GM12878 (cell line): ENCODE measurements at regions not wholly inside any gene's neighbourhood (a gene's known extent, or its start where the extent isn't known, plus 50 kb on each side); places are given as distances from the start of the nearest gene placed in this dataset.

Source experiments
- ATAC-seq: fragments of 200-7000 bp; cut with Tn5 transposase; 3 replicates; pipeline ENCODE4 v1.9.1; 2020; ENCODE audit warnings: mild to moderate bottlenecking, moderate library complexity
- BruUV-seq: library from RNA; stranded (reverse); fragments of 400-500 nt; replicated peaks from 2 replicates; lab custom pipeline; 2021; lab: Mats Ljungman, UMichigan
- CTCF ChIA-PET: fragments of 300-600 bp; sonication (Branson Sonifier 250); formaldehyde crosslinking; extraction: SDS; loops from one replicate; lab custom pipeline; 2021; ENCODE audit warnings: inconsistent platforms; lab: Yijun Ruan, JAX
- POLR2A ChIA-PET: fragments of 350-600 bp; formaldehyde crosslinking; extraction: SDS; loops from one replicate; lab custom pipeline; 2021; ENCODE audit warnings: inconsistent platforms; lab: Charles Lee
- RAD21 ChIA-PET: fragments of 300-600 bp; sonication (Branson Sonifier 250); formaldehyde crosslinking; loops from one replicate; lab custom pipeline; 2023; ENCODE audit warnings: antibody characterized with exemption; ENCODE audit not compliant: unreplicated experiment; lab: Charles Lee
- SMC1A ChIA-PET: fragments of 300-600 bp; sonication (Branson Sonifier 250); formaldehyde crosslinking; loops from one replicate; lab custom pipeline; 2023; ENCODE audit not compliant: unreplicated experiment, uncharacterized antibody; lab: Charles Lee
- DNase-seq: peaks from one replicate; pipeline ENCODE4 v3.0.0-alpha.2; 2011; ENCODE audit warnings: low read depth, low spot score
- FAIRE-seq: peaks from 3 replicates; lab custom pipeline; 2011; peaks lifted over from hg19 to GRCh38; lab: Jason Lieb, UNC
- H2AFZ ChIP-seq: 2 replicates; pipeline ENCODE4 v1.6.0; 2011; ENCODE audit warnings: low read depth, low read length, control low read depth; ENCODE audit not compliant: control insufficient read depth
- H3K27ac ChIP-seq: 2 replicates; pipeline ENCODE4 v1.5.1; 2011; ENCODE audit warnings: control low read depth; ENCODE audit not compliant: control insufficient read depth, insufficient read depth
- H3K27me3 ChIP-seq, 2 experiments: replicated peaks in 1 of 2; 2 replicates each; pipeline versions ENCODE4 v1.6.0 to v1.6.1; 2011; ENCODE audit warnings: low read length in 1 of 2; ENCODE audit not compliant: control insufficient read depth in 2 of 2, insufficient read depth in 2 of 2
- H3K36me3 ChIP-seq, 2 experiments: 2 replicates each; pipeline ENCODE4 v1.5.1; 2011; ENCODE audit warnings: low read length in 1 of 2; ENCODE audit not compliant: control insufficient read depth in 2 of 2, insufficient read depth in 2 of 2
- H3K4me1 ChIP-seq: 2 replicates; pipeline ENCODE4 v1.6.1; 2011; ENCODE audit warnings: mild to moderate bottlenecking, low read length, moderate library complexity, mixed read lengths; ENCODE audit not compliant: control insufficient read depth, insufficient read depth
- H3K4me2 ChIP-seq: 2 replicates; pipeline ENCODE4 v1.6.0; 2011; ENCODE audit warnings: control low read depth; ENCODE audit not compliant: control insufficient read depth, insufficient read depth
- H3K4me3 ChIP-seq: fragments of 200-600 bp; sonication (generic); 2 replicates; pipeline ENCODE4 v1.5.1; 2016
- H3K79me2 ChIP-seq: 2 replicates; pipeline ENCODE4 v1.6.0; 2011; ENCODE audit warnings: low read length; ENCODE audit not compliant: control insufficient read depth, insufficient read depth
- H3K9ac ChIP-seq: 2 replicates; pipeline ENCODE4 v1.8.0; 2011; ENCODE audit warnings: low read length, control low read depth, mixed read lengths; ENCODE audit not compliant: control insufficient read depth, insufficient read depth
- H3K9me3 ChIP-seq: replicated peaks from 3 replicates; pipeline ENCODE4 v1.5.1; 2011; ENCODE audit warnings: mild to moderate bottlenecking, low read length; ENCODE audit not compliant: control insufficient read depth, insufficient read depth
- H4K20me1 ChIP-seq: 2 replicates; pipeline ENCODE4 v1.6.0; 2011; ENCODE audit not compliant: control insufficient read depth, insufficient read depth
- ATF7 ChIP-seq: fragments of 450-650 bp; IDR thresholded peaks from 2 replicates; pipeline ENCODE4 v1.6.1; 2016; ENCODE audit warnings: low read depth, mild to moderate bottlenecking
- NRF1 ChIP-seq: conservative IDR thresholded peaks from 2 replicates; pipeline ENCODE4 v1.6.1; 2011; ENCODE audit warnings: mild to moderate bottlenecking, low read depth, low read length, improper control_type of control experiment
- RB1 ChIP-seq: fragments of 450-650 bp; formaldehyde crosslinking; IDR thresholded peaks from 2 replicates; pipeline ENCODE4 v1.6.1; 2017; ENCODE audit warnings: mild to moderate bottlenecking, borderline replicate concordance
- ZNF24 ChIP-seq: fragments of 450-650 bp; IDR thresholded peaks from 2 replicates; pipeline ENCODE4 v1.6.1; 2017; ENCODE audit warnings: antibody characterized with exemption, mild to moderate bottlenecking
- ZSCAN29 ChIP-seq: fragments of 450-650 bp; IDR thresholded peaks from 2 replicates; pipeline ENCODE4 v1.6.1; 2017; ENCODE audit warnings: mild to moderate bottlenecking, moderate library complexity
- WGBS: methylation state at CpG from one replicate; pipeline ENCODE4 v1.1.6; 2016; ENCODE audit warnings: low lambda C conversion rate; ENCODE audit not compliant: insufficient replicate concordance, insufficient coverage; ENCODE audit errors: missing lambda C conversion rate; 5-methylcytosine and 5-hydroxymethylcytosine counted together
- in situ Hi-C: fragments of 300-500 bp; cut with MboI; formaldehyde crosslinking; loops from 9 replicates; pipeline ENCODE4 v1.14.3; 2018; ENCODE audit warnings: mixed read lengths
- intact Hi-C: fragments of 100-400 bp; cut with micrococcal nuclease; formaldehyde crosslinking; loops from one replicate; pipeline ENCODE4 v1.14.2; 2022; ENCODE audit not compliant: unreplicated experiment

- Histone ChIP-seq H2AFZ (no peak overlapping the region), H3K27me3 (no peaks in the 10 kb centered on the region), H3K79me2 (no peaks in the 10 kb centered on the region), H3K27ac (no peak overlapping the region), H3K36me3 (no peaks in the 10 kb centered on the region), H3K4me1 (no peaks in the 10 kb centered on the region), H3K9ac (no peak overlapping the region), H4K20me1 (no peaks in the 10 kb centered on the region), H3K4me3 (no peak overlapping the region), H3K9me3 (no peaks in the 10 kb centered on the region), H3K4me2 (no peak overlapping the region)
- no peak for DNase-seq
- POLR2A ChIA-PET = no interaction called here
- WGBS = 57% methylated on average over 2 of the region's 2 CpGs
- CTCF ChIA-PET = no interaction called here
- TF ChIP-seq RB1 (no peak), ZSCAN29 (no peak)
- no TSS peak for BruUV-seq
- SMC1A ChIA-PET = interaction anchor here (1.9 kb wide), 1 partner anchor 15 kb away, joined by 8 read pairs; no protein-coding TSS in a partner anchor
- in situ Hi-C loops (no loop called here), intact Hi-C loops (no loop called here)
- no peak for FAIRE-seq
- RAD21 ChIA-PET = no interaction called here
- no peak for ATAC-seq
Observed at GRCh38 chrX:34778916-34779315, 121.8 kb upstream of the TMEM47 start.

DNA sequence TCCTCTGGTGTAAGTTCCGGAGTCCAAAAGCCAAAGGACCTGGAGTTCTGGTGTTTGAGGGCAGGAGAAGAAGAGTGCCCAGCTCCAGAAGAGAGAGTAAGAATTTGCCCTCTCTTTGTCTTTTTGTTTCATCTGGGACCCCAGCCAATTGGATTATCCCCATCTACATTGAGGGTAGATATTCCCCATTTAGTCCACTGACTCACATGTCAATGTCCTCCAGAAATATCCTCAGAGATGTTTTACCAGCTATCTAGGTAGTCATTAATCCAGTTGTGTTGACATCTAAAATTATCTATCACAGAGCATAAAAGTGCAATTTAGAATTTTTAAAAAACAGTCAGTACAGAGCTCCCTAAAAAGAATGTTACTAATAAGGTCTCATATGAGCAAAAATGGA lies 132.9 kb upstream of the TMEM47 start:
- FAIRE-seq (no peak), ATAC-seq (no peak), DNase-seq (no peak)
- Histone ChIP-seq H3K36me3 (no peaks in the 10 kb centered on the region), H3K4me1 (no peaks in the 10 kb centered on the region), H2AFZ (no peak overlapping the region), H4K20me1 (no peaks in the 10 kb centered on the region), H3K4me3 (no peak overlapping the region), H3K79me2 (no peaks in the 10 kb centered on the region), H3K9me3 (no peaks in the 10 kb centered on the region; the same call in 2 of the 3 replicates), H3K27me3 (no peaks in the 10 kb centered on the region), H3K27ac (no peak overlapping the region), H3K4me2 (no peak overlapping the region), H3K9ac (no peak overlapping the region)
- BruUV-seq = no TSS peak
- intact Hi-C loops (no loop called here), in situ Hi-C loops (no loop called here)
- WGBS = 0% methylated on average over 1 of the region's 1 CpG
- SMC1A ChIA-PET = no interaction called here
- POLR2A ChIA-PET = no interaction called here
- CTCF ChIA-PET = no interaction called here
- RAD21 ChIA-PET = no interaction called here
- TF ChIP-seq ATF7 (no peak), NRF1 (no peak), ZNF24 (no peak)
